GM19372 (cell line): ENCODE measurements at regions not wholly inside any gene's neighbourhood (a gene's known extent, or its start where the extent isn't known, plus 50 kb on each side); places are given as distances from the start of the nearest gene placed in this dataset.

Experiments used
- ATAC-seq: cut with Tn5 transposase; IDR thresholded peaks from one replicate; pipeline ENCODE4 v1.9.1; 2021; ENCODE audit warnings: mild to moderate bottlenecking, low read depth, moderate library complexity; ENCODE audit not compliant: unreplicated experiment

GRCh38 chr14:82112210-82112839 is 578.7 kb upstream of the SEL1L start:
- no peak for ATAC-seq

GRCh38 chr14:82113007-82113406 is 579.4 kb upstream of the SEL1L start:
- no peak for ATAC-seq

GRCh38 chr14:82113710-82114109 is 580.1 kb upstream of the SEL1L start:
- no peak for ATAC-seq

- no peak for ATAC-seq
Measured at GRCh38 chr14:82116721-82117120, 583.1 kb upstream of the SEL1L start.

- ATAC-seq, result no peak
Measured at GRCh38 chr14:82122655-82123054, 589.0 kb upstream of the SEL1L start.

- ATAC-seq, result no peak
Measured at GRCh38 chr14:82124511-82124910, 590.9 kb upstream of the SEL1L start.

- no peak for ATAC-seq
Measured at GRCh38 chr14:82126006-82126405, 592.4 kb upstream of the SEL1L start.

- ATAC-seq, result no peak
Measured at GRCh38 chr14:82134411-82134810, 600.8 kb upstream of the SEL1L start.

GRCh38 chr14:82138431-82138830 is 604.8 kb upstream of the SEL1L start:
- no peak for ATAC-seq

- ATAC-seq, result no peak
Measured at GRCh38 chr14:82146846-82147245, 613.2 kb upstream of the SEL1L start.

GRCh38 chr14:82153689-82154088 is 620.0 kb upstream of the SEL1L start:
- no peak for ATAC-seq

- ATAC-seq, result no peak
Measured at GRCh38 chr14:82159624-82160023, 626.0 kb upstream of the SEL1L start.

- no peak for ATAC-seq
Measured at GRCh38 chr14:82180139-82180538, 646.5 kb upstream of the SEL1L start.

GRCh38 chr14:82182646-82183045 is 649.0 kb upstream of the SEL1L start:
- ATAC-seq, result no peak

- no peak for ATAC-seq
Measured at GRCh38 chr14:82190742-82191141, 657.1 kb upstream of the SEL1L start.

GRCh38 chr14:82192387-82192786 is 658.7 kb upstream of the SEL1L start:
- ATAC-seq, result no peak

GRCh38 chr14:82223276-82223675 is 689.6 kb upstream of the SEL1L start:
- no peak for ATAC-seq

- no peak for ATAC-seq
Measured at GRCh38 chr14:82224610-82225009, 691.0 kb upstream of the SEL1L start.

- ATAC-seq, result no peak
Measured at GRCh38 chr14:82230748-82231147, 697.1 kb upstream of the SEL1L start.

- no peak for ATAC-seq
Measured at GRCh38 chr14:82238649-82239048, 705.0 kb upstream of the SEL1L start.

GRCh38 chr14:82239223-82239622 is 705.6 kb upstream of the SEL1L start:
- ATAC-seq, result no peak

GRCh38 chr14:82244791-82245190 is 711.1 kb upstream of the SEL1L start:
- ATAC-seq, result no peak

GRCh38 chr14:82251494-82251893 is 717.8 kb upstream of the SEL1L start:
- no peak for ATAC-seq
